Lower lobe of right lung (tissue), 2 donors: ENCODE measurements at regions not wholly inside any gene's neighbourhood (a gene's known extent, or its start where the extent isn't known, plus 50 kb on each side); places are given as distances from the start of the nearest gene placed in this dataset.

Source experiments
- ATAC-seq, 2 donors: fragments of 200-7000 bp; cut with Tn5 transposase; one replicate each; pipeline ENCODE4 v1.9.1; 2020 to 2022; ENCODE audit warnings: mild to moderate bottlenecking in 2 of 2, moderate library complexity in 2 of 2
- DNase-seq: peaks from one replicate; pipeline ENCODE4 v3.0.0-alpha.2; 2020
- H3K27ac ChIP-seq: fragments of 200-600 bp; one replicate; pipeline ENCODE4 v1.8.0; 2022
- H3K27me3 ChIP-seq: fragments of 200-600 bp; one replicate; pipeline ENCODE4 v1.8.0; 2022; ENCODE audit warnings: low read depth
- H3K36me3 ChIP-seq: fragments of 200-600 bp; one replicate; pipeline ENCODE4 v1.8.0; 2022; ENCODE audit warnings: mild to moderate bottlenecking
- H3K4me1 ChIP-seq: fragments of 200-600 bp; one replicate; pipeline ENCODE4 v1.8.0; 2022
- H3K4me3 ChIP-seq: fragments of 200-600 bp; one replicate; pipeline ENCODE4 v1.8.0; 2022; ENCODE audit warnings: mild to moderate bottlenecking
- H3K9me3 ChIP-seq: fragments of 200-600 bp; one replicate; pipeline ENCODE4 v1.8.0; 2022
- intact Hi-C: fragments of 100-400 bp; cut with DNase I; formaldehyde crosslinking; loops from one replicate; pipeline ENCODE4 v1.11.0; 2022
- TF ChIP-seq, protein P1 (sequence below): fragments of 200-600 bp; IDR thresholded peaks from one replicate; pipeline ENCODE4 v1.8.0; 2022; ENCODE audit warnings: antibody characterized with exemption, mild to moderate bottlenecking
- donor health status: DM: no; HTN: yes; CAD: no; lungs with severe emphysema.

DNA sequence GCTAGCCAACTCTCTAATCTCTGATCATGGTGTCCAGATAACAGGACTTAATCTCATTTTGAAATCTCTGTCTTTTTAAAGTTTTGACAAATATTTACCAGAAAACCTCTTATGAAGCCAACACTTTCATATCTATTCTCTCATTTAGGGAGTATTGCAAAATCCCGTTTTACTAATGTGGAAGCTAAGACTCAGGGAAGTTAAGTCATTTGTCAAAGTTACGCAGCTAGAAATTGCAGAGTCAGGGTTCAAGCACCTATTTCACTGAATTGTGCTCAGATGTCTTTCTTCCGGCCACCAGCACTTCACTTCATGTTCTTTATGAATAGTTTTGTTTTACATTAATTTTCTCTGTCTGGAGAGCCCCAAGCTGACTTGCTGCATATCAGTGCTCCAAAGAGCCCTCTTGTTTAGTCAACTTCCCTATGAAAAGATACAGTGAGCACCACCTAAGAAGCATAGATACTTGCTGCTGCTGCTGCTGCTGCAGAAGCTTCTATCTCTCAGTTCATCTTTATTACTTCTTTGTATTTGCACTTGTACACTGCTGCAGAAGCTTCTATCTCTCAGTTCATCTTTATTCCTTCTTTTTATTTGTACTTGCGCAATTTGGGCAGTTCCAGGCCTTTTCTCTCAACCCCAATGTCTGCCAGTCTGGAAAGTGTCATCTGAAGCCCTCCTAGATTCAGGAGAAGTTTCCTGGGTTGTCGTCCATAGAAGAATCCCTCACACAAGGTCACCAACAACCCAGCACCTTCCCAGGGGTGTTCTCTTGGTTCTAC lies 329.7 kb downstream of the MAFB start:
- no peak overlapping the region for H3K4me3 ChIP-seq
- intact Hi-C loops: no loop called here
- ATAC-seq (no peak), DNase-seq (no peak)
- TF ChIP-seq, protein P1, sequence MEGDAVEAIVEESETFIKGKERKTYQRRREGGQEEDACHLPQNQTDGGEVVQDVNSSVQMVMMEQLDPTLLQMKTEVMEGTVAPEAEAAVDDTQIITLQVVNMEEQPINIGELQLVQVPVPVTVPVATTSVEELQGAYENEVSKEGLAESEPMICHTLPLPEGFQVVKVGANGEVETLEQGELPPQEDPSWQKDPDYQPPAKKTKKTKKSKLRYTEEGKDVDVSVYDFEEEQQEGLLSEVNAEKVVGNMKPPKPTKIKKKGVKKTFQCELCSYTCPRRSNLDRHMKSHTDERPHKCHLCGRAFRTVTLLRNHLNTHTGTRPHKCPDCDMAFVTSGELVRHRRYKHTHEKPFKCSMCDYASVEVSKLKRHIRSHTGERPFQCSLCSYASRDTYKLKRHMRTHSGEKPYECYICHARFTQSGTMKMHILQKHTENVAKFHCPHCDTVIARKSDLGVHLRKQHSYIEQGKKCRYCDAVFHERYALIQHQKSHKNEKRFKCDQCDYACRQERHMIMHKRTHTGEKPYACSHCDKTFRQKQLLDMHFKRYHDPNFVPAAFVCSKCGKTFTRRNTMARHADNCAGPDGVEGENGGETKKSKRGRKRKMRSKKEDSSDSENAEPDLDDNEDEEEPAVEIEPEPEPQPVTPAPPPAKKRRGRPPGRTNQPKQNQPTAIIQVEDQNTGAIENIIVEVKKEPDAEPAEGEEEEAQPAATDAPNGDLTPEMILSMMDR: no peak
- H3K27me3 ChIP-seq: no peaks in the 10 kb centered on the region
- H3K36me3 ChIP-seq: no peaks in the 10 kb centered on the region
- H3K9me3 ChIP-seq: no peaks in the 10 kb centered on the region
- no peaks in the 10 kb centered on the region for H3K4me1 ChIP-seq
- H3K27ac ChIP-seq: no peak overlapping the region

DNA sequence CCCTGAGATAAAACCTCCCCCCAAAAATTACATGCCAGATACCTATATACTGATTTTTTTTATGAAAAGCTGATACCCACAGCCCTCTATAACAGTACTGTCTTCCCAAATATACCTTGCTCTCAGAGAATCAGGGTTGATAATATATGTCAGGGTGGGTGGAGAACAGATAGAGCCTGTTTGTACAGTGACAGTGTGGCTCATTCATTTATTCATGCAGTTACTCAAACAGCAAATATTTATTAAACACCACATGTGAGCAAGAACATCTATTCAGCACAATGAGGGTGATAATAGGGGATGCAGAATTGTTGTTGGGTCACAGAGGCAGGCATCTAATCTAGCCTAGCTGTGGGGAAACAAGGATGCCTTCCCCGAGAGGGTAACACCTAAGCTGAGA lies 334.2 kb downstream of the MAFB start:
- intact Hi-C loops: no loop called here
- H3K4me3 ChIP-seq: no peak overlapping the region

DNA sequence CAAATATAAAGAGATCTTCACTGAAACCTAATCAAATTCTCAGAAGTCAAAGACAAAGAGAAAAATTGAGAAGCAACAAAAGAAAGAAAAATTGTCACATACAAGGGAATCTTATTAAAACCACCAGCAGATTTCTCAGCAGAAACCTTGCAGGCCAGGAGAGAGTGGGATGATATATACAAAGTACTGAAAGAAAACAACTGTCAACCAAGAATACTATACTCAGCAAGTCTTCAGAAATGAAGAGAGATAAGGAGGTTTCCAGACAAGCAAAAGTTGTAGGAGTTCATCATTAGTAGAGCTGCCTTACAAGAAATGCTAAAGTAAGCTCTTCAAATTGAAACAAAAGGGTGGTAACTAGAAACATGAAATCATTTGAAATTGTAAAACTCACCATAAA lies 345.6 kb downstream of the MAFB start:
- DNase-seq (no peak), ATAC-seq (no peak)
- TF ChIP-seq, protein P1: no peak
- peaks cover 23% of the 10 kb centered on the region for H3K9me3 ChIP-seq
- H3K4me3 ChIP-seq: no peak overlapping the region
- H3K27ac ChIP-seq: no peak overlapping the region
- intact Hi-C loops: no loop called here
- H3K36me3 ChIP-seq: no peaks in the 10 kb centered on the region
- H3K4me1 ChIP-seq: no peaks in the 10 kb centered on the region
- H3K27me3 ChIP-seq: no peaks in the 10 kb centered on the region

More for the DNA sequence above, 334.2 kb downstream of the MAFB start:
- no peak overlapping the region for H3K27ac ChIP-seq
- no peak for DNase-seq
- no peak for ATAC-seq
- H3K36me3 ChIP-seq: no peaks in the 10 kb centered on the region
- no peaks in the 10 kb centered on the region for H3K27me3 ChIP-seq
- H3K9me3 ChIP-seq: no peaks in the 10 kb centered on the region
- no peaks in the 10 kb centered on the region for H3K4me1 ChIP-seq
- TF ChIP-seq, protein P1: no peak

DNA sequence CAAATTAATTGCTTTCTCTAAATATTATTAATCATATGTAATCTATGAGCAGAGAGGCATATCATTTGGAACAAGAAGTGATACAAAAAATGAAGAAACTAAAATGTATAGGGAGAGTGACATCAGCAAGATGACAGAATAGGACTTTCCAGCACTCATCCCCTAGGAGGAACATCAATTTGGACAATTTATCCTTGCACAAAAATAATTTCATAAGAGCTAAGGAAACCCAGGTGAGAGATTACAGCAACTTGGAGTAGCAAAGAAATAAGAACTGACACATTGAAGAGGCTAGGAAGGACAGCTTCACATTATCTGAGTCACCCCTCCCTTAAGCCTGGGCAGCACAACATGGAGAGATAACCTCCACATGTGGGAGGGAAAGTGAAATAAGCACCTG lies 347.5 kb downstream of the MAFB start:
- Histone ChIP-seq H3K4me3 (no peak overlapping the region), H3K27me3 (no peaks in the 10 kb centered on the region), H3K27ac (no peak overlapping the region), H3K9me3 (peaks cover 23% of the 10 kb centered on the region), H3K4me1 (no peaks in the 10 kb centered on the region), H3K36me3 (no peaks in the 10 kb centered on the region)
- DNase-seq (no peak), ATAC-seq (no peak)
- intact Hi-C loops: no loop called here
- TF ChIP-seq, protein P1: no peak

DNA sequence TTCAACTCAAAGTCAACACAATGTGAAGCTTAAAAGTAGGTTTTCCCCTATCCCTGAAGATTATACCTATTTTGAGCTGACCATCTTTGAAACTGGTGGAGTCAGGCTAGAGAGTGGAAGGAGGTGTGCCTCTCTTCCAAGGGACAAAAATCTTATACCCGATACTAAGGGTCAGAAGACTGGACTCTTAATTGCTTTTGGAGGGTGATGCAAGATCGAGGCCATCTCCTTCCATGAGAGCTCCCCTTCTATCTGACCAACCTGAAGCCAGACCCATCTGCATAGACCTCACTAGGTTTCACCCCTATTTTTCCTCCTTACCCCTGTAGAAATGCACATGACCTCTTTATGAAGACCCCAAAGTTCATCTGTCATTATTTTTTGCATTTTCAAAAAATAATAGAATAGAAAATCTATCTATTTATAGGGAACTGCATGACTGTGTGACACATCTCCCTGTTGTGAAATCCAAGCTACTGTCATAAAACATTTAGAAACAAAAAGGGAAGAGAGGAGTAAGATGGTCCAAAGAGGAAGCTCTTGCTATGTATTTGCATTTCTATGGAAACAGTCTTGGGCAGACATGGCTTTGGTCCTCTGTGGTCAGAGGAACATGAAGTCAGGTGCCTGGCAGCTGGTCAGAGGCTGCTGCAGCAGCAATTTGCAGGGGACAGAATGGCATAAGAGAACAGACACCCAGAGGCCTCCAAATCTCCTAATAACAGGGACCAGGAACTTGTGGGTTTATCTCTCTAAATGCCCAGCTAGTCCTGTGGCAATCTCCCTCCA lies 349.2 kb downstream of the MAFB start:
- ATAC-seq (peak; percentile 85 to 93), DNase-seq (peak; percentile 84)
- intact Hi-C loops: no loop called here
- no peak overlapping the region for H3K4me3 ChIP-seq
- TF ChIP-seq, protein P1: no peak
- H3K36me3 ChIP-seq: no peaks in the 10 kb centered on the region
- peak overlapping the region; percentile 25 for H3K27ac ChIP-seq
- no peaks in the 10 kb centered on the region for H3K4me1 ChIP-seq
- peaks cover 23% of the 10 kb centered on the region for H3K9me3 ChIP-seq
- H3K27me3 ChIP-seq: no peaks in the 10 kb centered on the region
